Kidney tubule cell (primary cell): ENCODE measurements at regions not wholly inside any gene's neighbourhood (a gene's known extent, or its start where the extent isn't known, plus 50 kb on each side); places are given as distances from the start of the nearest gene placed in this dataset.
"Not testable (repeated sequence)": the region's sequence is repeated elsewhere in the genome, so short reads cannot be mapped to it uniquely, and the experiment has no call there.

ENCODE experiments used
- DNase-seq: peaks from one replicate; pipeline ENCODE4 v3.0.0-alpha.2; 2018; ENCODE audit warnings: low spot score

DNA sequence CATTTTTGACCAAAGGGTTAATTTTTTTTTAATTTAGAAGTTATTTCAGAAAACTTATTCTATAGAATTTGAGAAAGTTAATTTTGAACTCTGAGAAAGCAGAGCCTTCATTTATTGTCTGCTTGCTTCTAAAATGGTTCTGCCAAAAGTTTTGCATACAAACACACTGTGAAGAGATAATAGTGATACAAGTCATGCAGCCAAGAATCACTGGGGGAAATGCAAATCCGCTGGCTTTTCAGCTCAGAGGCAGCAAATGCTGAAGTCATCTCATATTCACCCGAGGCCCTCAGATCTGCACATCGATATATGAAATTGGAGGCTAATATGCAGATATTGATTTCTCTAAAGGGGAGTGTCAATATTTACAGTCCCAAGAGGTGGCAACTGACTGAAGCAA, 186.2 kb downstream of the KIT start:
- DNase-seq: no peak

DNA sequence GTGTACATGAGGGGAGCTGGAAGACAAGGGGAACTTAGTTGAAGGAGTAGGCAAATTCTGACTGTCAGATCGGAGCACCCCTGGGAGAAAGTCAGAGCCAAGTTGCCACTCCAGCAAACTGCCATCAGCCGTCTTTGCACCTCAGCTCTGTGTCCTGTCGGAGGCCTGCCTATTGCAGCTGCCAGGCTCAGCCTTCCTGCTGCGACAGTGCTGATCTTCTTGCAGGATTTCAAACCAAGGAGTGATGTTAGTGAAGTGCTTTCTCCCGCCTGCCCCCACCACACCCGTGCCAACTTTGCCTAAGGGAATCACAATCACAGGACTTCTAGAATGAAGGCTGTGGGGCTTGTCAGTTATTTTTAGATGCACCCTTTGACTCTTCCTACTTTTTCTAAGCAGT, 185.3 kb downstream of the KIT start:
- no peak for DNase-seq

DNA sequence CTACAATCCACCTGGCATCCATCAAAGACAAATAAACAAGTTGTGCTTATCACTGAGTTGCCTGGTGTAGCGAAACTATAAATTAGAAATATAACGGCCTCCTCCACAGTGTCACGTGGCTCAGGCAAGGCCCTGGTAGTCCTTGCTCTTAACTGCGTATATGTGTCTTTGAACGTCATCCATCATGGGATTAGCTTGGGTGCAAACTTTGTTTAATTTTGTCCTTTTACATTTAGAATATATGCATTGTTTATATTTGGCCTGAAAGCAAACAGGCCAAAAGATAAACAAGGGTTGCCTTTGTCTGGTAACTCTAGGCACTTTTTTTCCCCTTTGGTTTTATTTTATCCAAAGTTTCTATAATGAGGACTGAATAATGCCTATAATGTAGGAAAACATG, 184.9 kb downstream of the KIT start:
- no peak for DNase-seq

- DNase-seq: no peak
These were observed 184.5 kb downstream of the KIT start for GRCh38 chr4:54842226-54842625.

GRCh38 chr4:54840992-54841768, 183.4 kb downstream of the KIT start:
- no peak for DNase-seq

DNA sequence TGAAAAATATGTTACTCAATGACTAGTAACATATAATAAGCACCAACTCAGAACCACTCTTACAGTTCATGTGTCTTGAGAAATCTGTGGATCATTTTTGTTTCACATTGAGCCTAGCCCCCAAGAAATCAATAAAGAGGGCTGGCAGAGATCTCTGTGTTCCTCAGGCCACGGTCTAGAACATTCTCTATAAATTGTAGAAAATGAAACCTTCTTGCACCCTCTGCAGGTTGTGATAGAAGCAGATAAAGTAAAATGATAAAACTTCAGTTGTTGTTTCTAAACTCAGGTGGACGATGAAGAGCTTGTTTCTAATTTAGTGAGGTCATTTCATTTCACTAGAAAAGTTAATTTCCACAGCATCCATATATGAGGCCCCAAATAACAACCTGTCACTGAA, 182.7 kb downstream of the KIT start:
- no peak for DNase-seq

DNA sequence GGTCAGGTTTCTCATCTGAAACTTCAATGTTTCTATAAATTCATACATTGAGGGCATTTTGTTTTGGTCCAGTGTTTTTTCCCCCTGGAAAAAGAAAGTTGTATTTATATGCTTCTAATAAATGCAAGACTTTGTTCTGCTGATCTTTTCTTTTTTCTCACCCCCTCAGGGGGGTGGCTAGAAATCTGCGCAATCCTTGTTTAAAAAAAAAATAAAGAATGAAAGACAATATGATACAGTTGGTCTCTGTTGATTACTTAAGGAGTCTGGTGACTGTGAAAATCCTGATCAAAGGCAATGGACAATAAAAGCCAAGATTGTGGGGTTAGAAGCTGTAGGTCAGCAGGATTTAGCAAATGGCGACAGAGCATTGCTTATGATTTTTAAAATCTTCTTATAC, 180.5 kb downstream of the KIT start:
- no peak for DNase-seq

DNA sequence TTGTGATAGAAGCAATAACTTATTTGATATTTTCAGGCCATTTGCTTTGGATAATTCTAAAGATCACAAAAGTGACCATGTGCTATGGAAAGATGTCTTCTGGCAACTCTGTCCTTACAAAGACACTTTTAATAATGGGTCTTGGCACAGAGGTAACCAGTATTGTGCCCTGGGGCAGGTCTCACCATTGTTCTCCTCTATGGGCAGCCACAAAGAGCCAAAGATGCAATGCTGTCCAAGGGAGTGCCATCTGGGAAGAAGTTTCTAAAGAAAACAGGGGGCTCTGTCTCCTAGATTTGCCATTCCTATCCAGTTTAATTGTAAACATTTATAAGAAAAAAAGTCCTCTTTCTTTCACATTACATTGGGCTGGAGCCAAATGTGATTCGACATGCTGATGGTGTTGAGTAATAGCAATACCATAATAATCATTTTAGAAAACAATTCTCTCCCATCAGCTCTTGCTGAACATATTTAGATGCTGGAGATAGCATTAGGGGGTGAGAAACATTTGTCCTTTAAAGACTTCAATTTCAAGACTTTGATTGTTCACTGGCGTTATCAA, 179.9 kb downstream of the KIT start:
- DNase-seq: no peak

- not testable (repeated sequence) for DNase-seq
These were observed 170.6 kb downstream of the KIT start for GRCh38 chr4:54828361-54828760.

DNA sequence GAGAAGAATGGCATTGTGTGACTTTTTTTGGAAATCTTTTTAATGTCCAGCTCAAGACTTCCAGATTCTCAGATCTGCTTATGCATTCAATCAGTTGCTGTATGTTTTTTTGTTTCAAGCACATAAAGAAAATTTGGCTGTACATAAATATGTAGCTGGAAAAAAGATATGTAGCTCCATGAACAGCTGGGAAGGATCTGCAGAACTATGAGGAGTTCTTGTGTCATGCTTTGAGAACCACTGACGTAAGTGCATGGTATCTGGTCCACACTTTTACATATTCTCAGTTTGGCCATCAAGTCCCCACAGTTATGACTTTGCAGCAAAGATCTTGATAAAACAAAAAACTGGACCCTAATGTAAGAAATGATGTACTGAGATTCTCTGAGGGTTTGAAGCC, 165.9 kb downstream of the KIT start:
- no peak for DNase-seq

DNA sequence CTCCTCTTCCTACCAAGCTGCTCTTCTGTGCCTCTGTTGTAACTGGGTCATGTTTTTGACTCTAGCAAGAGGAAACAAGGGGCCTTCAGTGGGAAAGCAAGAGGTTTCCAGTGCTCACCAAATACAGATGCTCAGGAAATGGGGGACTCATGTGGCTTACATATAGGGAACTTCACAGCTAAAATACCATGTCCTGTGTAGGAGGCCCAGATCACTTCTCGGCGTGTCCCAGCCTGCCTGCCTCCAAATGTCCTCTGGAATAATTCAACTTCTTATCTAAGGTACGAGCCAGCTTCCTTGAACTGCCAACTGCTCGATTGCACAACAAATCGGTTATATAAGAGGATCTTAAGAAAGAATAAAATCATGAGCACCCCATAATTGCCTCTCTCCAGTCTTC, 161.3 kb downstream of the KIT start:
- DNase-seq: no peak

DNA sequence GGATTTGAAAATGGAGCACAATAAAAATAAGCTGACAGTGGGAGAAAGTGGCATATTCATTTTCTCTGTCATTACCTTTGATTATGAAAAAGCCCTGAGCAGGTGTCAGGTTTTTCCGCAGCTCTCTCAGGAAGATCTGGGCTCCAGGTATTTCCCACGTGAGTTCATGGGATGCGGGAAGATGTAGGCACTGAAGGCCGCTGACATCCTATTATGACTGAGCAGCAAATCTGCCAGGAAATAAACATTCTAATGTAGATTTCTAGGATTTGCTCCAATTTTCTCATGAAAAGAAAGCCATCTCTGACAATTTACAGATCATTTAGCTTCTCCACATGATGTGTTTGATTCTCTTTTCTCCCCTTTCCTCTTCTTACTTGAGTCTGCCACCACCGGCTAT, 160.7 kb downstream of the KIT start:
- no peak for DNase-seq

GRCh38 chr4:54813674-54814073, 155.9 kb downstream of the KIT start:
- no peak for DNase-seq

- DNase-seq: no peak
These were observed 148.6 kb downstream of the KIT start for GRCh38 chr4:54806351-54806750.

GRCh38 chr4:54802336-54802735, 144.6 kb downstream of the KIT start:
- no peak for DNase-seq

DNA sequence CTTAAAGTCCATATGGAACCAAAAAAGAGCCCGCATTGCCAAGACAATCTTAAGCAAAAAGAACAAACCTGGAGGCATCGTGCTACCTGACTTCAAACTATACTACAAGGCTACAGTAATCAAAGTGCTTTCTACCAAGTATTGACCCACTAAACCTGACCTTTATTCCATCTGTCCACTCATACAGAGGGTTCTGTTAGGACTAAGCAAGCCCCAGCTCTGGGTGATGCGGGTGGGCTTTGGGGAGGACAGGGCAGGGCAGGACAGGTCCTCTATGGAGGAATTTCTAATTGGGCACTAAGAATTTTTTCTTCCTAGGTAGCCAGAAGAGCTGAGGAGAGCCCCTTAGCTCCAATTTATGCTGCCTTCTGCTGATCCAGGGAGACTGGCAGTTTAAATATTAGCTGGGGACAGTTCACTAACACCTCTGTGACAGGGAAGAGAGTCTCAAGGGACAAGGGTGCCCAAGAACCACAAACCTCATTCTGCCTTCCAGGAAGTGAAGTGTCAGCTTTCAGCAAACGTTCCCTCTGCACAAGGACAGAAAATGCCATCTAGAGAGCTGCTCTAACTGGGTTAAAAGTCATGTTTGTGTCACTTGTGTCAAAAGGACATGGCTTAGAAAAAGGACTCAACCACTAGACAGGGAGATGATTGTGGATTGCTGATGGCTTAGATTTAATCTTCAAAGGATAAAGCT, 143.2 kb downstream of the KIT start:
- DNase-seq: no peak

DNA sequence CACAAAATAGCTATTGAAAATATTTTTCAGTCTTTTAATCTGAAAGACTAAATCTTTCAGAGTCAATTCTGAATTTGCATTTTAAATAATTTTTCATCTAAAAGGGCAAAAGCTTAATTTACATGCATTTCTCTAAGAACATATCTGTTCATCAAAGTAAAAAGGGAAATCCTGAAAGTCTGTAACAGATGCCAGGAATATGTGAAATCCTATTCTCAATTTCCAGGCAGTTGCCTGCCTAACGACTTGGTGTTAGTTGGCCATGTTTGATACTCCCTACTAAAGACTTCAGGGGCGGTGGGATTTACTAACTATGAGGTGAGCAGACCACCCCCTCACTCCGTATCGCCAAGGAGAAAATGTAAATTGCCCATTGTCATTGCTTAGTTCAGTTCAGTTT, 136.8 kb downstream of the KIT start:
- DNase-seq: no peak

- no peak for DNase-seq
These were observed 136.2 kb downstream of the KIT start for GRCh38 chr4:54793856-54794422.
